ENCODE measurements at regions not wholly inside any gene's neighbourhood (a gene's known extent, or its start where the extent isn't known, plus 50 kb on each side); places are given as distances from the start of the nearest gene placed in this dataset.
"Not testable (repeated sequence)": the region's sequence is repeated elsewhere in the genome, so short reads cannot be mapped to it uniquely, and the experiment has no call there.

DNA sequence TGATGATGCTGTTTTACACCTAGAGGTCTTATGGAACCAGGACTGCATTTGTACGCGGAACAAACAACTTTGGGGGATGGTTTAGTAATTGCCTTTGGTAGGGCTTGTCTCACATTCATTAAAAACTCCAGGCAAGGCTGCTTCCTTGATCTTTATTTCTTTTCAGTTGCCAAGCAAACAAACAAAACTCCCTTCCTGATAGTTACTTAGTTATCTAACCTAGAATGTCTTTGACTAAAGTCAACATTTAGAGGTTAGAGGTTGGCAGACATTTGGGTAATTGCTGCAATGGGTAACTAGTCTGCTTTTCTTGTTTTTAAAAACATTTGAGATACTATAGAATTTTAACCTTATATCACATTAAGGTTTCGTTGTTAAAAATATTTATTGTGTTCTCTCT lies 500.9 kb upstream of the PTBP2 start:
- TF ChIP-seq CTCF (IDR thresholded peaks at IDR 0.05; ENCODE audit: insufficient read depth, low read depth, low read length) = no peak
- no peak for DNase-seq (ENCODE audit: low read depth)
- H3K4me3 ChIP-seq (ENCODE audit: low read depth, low read length) = no peak overlapping the region

GRCh38 chr1:96222701-96223100 lies 498.9 kb upstream of the PTBP2 start:
- DNase-seq (ENCODE audit: low read depth) = no peak
- TF ChIP-seq CTCF (IDR thresholded peaks at IDR 0.05; ENCODE audit: insufficient read depth, low read depth, low read length) = no peak
- no peak overlapping the region for H3K4me3 ChIP-seq (ENCODE audit: low read depth, low read length)

GRCh38 chr1:96224229-96224628 lies 497.4 kb upstream of the PTBP2 start:
- not testable (repeated sequence) for DNase-seq (ENCODE audit: low read depth); H3K4me3 ChIP-seq (ENCODE audit: low read depth, low read length)

DNA sequence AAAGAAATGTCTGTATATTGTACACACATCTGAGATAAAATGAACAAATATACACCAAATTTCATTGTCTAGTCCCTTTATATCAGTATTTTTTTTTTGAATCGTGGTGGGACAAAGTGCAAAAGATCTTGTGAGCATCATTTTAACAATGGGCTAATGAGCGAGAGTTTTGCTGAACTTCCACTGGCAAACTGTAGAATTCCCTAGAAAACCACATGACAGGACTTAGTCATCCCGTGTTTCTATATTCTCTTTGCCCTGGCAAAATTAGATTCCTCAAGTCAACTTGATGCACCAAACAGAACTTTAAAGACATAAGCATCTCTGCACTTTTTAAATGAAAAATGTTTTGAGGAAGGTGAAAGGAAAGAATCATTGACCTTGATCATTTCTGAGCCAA lies 488.2 kb upstream of the PTBP2 start:
- DNase-seq (ENCODE audit: low read depth) = no peak

DNA sequence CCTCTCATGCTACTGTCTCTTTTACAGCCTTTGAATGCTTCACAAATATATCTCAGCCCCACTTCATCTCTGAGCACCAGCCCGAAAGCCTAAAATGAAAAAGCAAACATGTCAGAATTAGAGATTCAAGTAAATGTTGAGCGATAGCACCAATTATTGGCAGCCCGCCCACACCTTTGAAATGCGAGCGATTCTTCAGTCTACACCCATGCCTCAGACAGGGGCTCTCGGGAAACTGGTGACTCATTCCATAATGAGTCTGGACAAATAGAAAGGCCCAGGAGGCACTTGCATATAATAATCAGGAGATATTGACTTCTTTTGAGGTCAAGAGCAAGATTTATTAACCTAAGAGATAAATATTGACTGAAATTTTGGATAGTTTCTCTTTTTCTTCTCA lies 487.3 kb upstream of the PTBP2 start:
- TF ChIP-seq CTCF (IDR thresholded peaks at IDR 0.05; ENCODE audit: insufficient read depth, low read depth, low read length) = no peak
- DNase-seq (ENCODE audit: low read depth) = peak; percentile 17
- H3K4me3 ChIP-seq (ENCODE audit: low read depth, low read length) = no peak overlapping the region

More for the DNA sequence above, 488.2 kb upstream of the PTBP2 start:
- no peak for TF ChIP-seq CTCF (IDR thresholded peaks at IDR 0.05; ENCODE audit: insufficient read depth, low read depth, low read length)
- H3K4me3 ChIP-seq (ENCODE audit: low read depth, low read length) = no peak overlapping the region

- DNase-seq (ENCODE audit: low read depth) = peak; percentile 80
- H3K4me3 ChIP-seq (ENCODE audit: low read depth, low read length) = no peak overlapping the region
- TF ChIP-seq CTCF (IDR thresholded peaks at IDR 0.05; ENCODE audit: insufficient read depth, low read depth, low read length) = peak; percentile 53
Measured at GRCh38 chr1:96236156-96236739, 485.3 kb upstream of the PTBP2 start.

GRCh38 chr1:96238426-96238825 lies 483.2 kb upstream of the PTBP2 start:
- TF ChIP-seq CTCF (IDR thresholded peaks at IDR 0.05; ENCODE audit: insufficient read depth, low read depth, low read length) = no peak
- H3K4me3 ChIP-seq (ENCODE audit: low read depth, low read length) = no peak overlapping the region
- DNase-seq (ENCODE audit: low read depth) = no peak
